ENCODE measurements at regions not wholly inside any gene's neighbourhood (a gene's known extent, or its start where the extent isn't known, plus 50 kb on each side); places are given as distances from the start of the nearest gene placed in this dataset.

DNA sequence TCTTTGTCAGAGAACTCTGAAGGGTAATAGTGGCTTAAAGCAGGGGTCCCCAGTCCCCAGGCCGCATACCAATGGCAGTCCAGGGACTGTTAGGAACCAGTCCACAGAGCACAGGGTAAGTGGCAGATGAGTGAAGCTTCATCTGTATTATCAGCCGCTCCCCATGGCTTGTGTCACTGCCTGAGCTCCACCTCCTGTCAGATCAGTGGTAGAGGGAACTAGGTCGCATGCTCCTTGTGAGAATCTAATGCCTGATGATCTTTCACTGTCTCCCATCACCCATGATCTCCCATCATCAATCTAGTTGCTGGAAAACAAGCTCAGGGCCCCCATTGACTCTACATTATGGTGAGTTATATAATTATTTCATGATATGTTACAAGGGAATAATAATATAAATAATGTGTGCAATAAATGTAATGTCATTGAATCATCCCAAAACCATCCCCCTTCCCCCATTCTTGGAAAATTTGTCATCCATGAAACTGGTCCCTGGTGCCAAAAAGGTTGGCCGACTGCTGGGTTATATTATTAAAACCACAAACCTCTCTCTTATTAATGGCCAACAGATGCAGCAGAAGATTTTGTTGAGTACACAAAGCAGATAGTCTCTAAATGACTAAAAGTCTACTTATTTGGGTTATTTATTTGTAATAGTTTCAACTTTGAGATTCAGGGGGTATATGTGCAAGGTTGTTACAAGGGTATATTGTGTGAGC is 782.7 kb downstream of the CDH11 start:
- Histone ChIP-seq H3K27ac (no peak overlapping the region), H3K27me3 (no peaks in the 10 kb centered on the region), H3K4me3 (no peak overlapping the region), H3K4me1 (peaks cover 0 to 6% (median 0%) of the 10 kb centered on the region in 4 donors), H3K36me3 (no peaks in the 10 kb centered on the region), H3K9me3 (no peaks in the 10 kb centered on the region)
- intact Hi-C loops (cut with DNase I): no loop called here
- WGBS, 2 donors: 67 to 81% methylated on average over 4 of the region's 4 CpGs
- TF ChIP-seq POLR2AphosphoS5 (IDR thresholded peaks at IDR 0.05): no peak
- TF ChIP-seq, protein P1, sequence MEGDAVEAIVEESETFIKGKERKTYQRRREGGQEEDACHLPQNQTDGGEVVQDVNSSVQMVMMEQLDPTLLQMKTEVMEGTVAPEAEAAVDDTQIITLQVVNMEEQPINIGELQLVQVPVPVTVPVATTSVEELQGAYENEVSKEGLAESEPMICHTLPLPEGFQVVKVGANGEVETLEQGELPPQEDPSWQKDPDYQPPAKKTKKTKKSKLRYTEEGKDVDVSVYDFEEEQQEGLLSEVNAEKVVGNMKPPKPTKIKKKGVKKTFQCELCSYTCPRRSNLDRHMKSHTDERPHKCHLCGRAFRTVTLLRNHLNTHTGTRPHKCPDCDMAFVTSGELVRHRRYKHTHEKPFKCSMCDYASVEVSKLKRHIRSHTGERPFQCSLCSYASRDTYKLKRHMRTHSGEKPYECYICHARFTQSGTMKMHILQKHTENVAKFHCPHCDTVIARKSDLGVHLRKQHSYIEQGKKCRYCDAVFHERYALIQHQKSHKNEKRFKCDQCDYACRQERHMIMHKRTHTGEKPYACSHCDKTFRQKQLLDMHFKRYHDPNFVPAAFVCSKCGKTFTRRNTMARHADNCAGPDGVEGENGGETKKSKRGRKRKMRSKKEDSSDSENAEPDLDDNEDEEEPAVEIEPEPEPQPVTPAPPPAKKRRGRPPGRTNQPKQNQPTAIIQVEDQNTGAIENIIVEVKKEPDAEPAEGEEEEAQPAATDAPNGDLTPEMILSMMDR (IDR thresholded peaks at IDR 0.05): no peak
- TF ChIP-seq EP300 (IDR thresholded peaks at IDR 0.05): no peak
- no peak for TF ChIP-seq POLR2A (IDR thresholded peaks at IDR 0.05)
- no peak for DNase-seq

GRCh38 chr16:64321881-64322280 is 800.0 kb downstream of the CDH11 start:
- no peaks in the 10 kb centered on the region for H3K9me3 ChIP-seq
- WGBS, 2 donors: 88 to 92% methylated on average over 2 of the region's 2 CpGs
- no peak overlapping the region for H3K27ac ChIP-seq
- no peak for DNase-seq
- intact Hi-C loops (cut with DNase I): no loop called here
- no peak overlapping the region for H3K4me3 ChIP-seq
- TF ChIP-seq POLR2AphosphoS5 (IDR thresholded peaks at IDR 0.05): no peak
- TF ChIP-seq POLR2A (IDR thresholded peaks at IDR 0.05): no peak
- TF ChIP-seq, protein P1 (IDR thresholded peaks at IDR 0.05): no peak
- no peak for TF ChIP-seq EP300 (IDR thresholded peaks at IDR 0.05)
- H3K36me3 ChIP-seq: no peaks in the 10 kb centered on the region
- no peaks in the 10 kb centered on the region for H3K4me1 ChIP-seq
- no peaks in the 10 kb centered on the region for H3K27me3 ChIP-seq

DNA sequence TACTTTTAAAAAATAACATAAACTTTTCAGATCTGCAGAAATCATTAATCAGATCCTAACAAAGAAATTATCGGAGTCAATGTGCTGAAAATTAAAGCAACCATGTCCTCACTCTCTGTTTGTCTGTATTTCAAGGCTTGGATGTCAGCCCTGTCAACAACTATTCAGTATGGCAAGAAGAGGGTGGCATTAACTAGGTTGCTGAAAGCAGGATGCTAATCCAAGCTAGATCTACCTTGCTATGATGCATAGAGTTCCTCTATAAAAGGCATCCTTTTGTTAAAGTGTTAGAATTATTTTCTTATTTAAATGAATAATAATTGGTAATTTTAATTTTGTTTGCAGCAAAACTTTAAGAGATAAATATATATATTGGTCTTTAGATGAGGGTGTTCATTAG is 800.8 kb downstream of the CDH11 start:
- TF ChIP-seq POLR2AphosphoS5 (IDR thresholded peaks at IDR 0.05) (no peak), EP300 (IDR thresholded peaks at IDR 0.05) (no peak), POLR2A (IDR thresholded peaks at IDR 0.05) (no peak)
- TF ChIP-seq, protein P1 (IDR thresholded peaks at IDR 0.05): no peak
- no peaks in the 10 kb centered on the region for H3K36me3 ChIP-seq
- no peak overlapping the region for H3K4me3 ChIP-seq
- no peak for DNase-seq
- intact Hi-C loops (cut with DNase I): no loop called here
- no peaks in the 10 kb centered on the region for H3K27me3 ChIP-seq
- no peaks in the 10 kb centered on the region for H3K4me1 ChIP-seq
- 88 to 90% methylated on average over 1 of the region's 1 CpG for WGBS, 2 donors
- H3K9me3 ChIP-seq: no peaks in the 10 kb centered on the region
- no peak overlapping the region for H3K27ac ChIP-seq

GRCh38 chr16:64317601-64318000 is 804.3 kb downstream of the CDH11 start:
- WGBS, 2 donors: 89 to 94% methylated on average over 1 of the region's 1 CpG
- Histone ChIP-seq H3K36me3 (no peaks in the 10 kb centered on the region), H3K27ac (no peak overlapping the region), H3K9me3 (no peaks in the 10 kb centered on the region), H3K4me3 (no peak overlapping the region), H3K4me1 (no peaks in the 10 kb centered on the region), H3K27me3 (no peaks in the 10 kb centered on the region)
- TF ChIP-seq EP300 (IDR thresholded peaks at IDR 0.05) (no peak), POLR2AphosphoS5 (IDR thresholded peaks at IDR 0.05) (no peak), POLR2A (IDR thresholded peaks at IDR 0.05) (no peak)
- intact Hi-C loops (cut with DNase I): no loop called here
- DNase-seq: no peak

GRCh38 chr16:64313726-64314125 is 808.1 kb downstream of the CDH11 start:
- no peak for DNase-seq
- Histone ChIP-seq H3K36me3 (no peaks in the 10 kb centered on the region), H3K27me3 (no peaks in the 10 kb centered on the region), H3K4me1 (no peaks in the 10 kb centered on the region), H3K4me3 (no peak overlapping the region), H3K27ac (no peak overlapping the region), H3K9me3 (peaks cover 0 to 6% (median 3%) of the 10 kb centered on the region in 4 donors)
- WGBS, 2 donors: 88 to 90% methylated on average over 4 of the region's 4 CpGs
- TF ChIP-seq, protein P1 (IDR thresholded peaks at IDR 0.05): no peak
- TF ChIP-seq EP300 (IDR thresholded peaks at IDR 0.05): no peak
- TF ChIP-seq POLR2AphosphoS5 (IDR thresholded peaks at IDR 0.05): no peak
- no peak for TF ChIP-seq POLR2A (IDR thresholded peaks at IDR 0.05)
- intact Hi-C loops (cut with DNase I): no loop called here
